Neural progenitor cell (in vitro differentiated cells): ENCODE measurements at regions not wholly inside any gene's neighbourhood (a gene's known extent, or its start where the extent isn't known, plus 50 kb on each side); places are given as distances from the start of the nearest gene placed in this dataset.

Experiments used
- EZH2phosphoT487 ChIP-seq: fragments of 200-600 bp; sonication (generic); IDR thresholded peaks from 2 replicates; pipeline ENCODE4 v1.6.1; 2017; ENCODE audit warnings: antibody characterized with exemption
- TF ChIP-seq, protein P1 (sequence below): fragments of 200-600 bp; sonication (generic); IDR thresholded peaks from 2 replicates; pipeline ENCODE4 v1.5.1; 2017; ENCODE audit warnings: antibody characterized with exemption, mild to moderate bottlenecking

DNA sequence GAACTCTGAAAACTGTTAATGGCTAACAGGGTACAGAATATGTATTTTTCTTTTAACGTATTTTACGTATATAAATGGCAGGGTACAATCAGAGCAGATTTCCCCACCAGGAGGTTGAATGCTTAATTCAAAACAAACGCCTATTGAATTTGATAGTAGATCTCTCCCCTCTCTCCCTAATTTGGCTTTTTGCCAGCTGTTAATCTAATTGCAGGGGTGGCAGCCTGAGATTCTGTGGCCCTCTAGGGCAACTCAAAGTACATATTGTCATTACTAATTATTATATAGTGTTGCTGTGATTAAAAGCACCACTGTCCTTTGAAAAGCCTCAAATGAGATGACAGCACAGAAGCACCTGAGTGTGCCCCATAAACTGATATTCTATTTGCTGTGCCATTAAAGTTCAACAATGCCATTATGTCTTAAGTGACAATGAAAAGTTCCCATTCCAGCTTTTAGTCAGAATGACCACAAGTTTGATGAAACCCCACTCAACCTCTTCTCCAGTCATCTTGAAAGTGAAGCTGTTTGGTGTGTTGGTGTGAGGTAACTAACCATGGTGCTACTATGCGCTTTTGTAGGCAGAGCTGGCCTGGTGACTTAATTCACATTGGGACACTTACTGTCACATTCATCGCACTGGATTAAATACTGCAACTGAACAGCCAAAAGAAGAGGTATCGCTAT is 351.4 kb downstream of the KCNRG start:
- TF ChIP-seq, protein P1, sequence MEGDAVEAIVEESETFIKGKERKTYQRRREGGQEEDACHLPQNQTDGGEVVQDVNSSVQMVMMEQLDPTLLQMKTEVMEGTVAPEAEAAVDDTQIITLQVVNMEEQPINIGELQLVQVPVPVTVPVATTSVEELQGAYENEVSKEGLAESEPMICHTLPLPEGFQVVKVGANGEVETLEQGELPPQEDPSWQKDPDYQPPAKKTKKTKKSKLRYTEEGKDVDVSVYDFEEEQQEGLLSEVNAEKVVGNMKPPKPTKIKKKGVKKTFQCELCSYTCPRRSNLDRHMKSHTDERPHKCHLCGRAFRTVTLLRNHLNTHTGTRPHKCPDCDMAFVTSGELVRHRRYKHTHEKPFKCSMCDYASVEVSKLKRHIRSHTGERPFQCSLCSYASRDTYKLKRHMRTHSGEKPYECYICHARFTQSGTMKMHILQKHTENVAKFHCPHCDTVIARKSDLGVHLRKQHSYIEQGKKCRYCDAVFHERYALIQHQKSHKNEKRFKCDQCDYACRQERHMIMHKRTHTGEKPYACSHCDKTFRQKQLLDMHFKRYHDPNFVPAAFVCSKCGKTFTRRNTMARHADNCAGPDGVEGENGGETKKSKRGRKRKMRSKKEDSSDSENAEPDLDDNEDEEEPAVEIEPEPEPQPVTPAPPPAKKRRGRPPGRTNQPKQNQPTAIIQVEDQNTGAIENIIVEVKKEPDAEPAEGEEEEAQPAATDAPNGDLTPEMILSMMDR = no peak
- no peak for TF ChIP-seq EZH2phosphoT487
